ENCODE measurements at regions not wholly inside any gene's neighbourhood (a gene's known extent, or its start where the extent isn't known, plus 50 kb on each side); places are given as distances from the start of the nearest gene placed in this dataset.

DNA sequence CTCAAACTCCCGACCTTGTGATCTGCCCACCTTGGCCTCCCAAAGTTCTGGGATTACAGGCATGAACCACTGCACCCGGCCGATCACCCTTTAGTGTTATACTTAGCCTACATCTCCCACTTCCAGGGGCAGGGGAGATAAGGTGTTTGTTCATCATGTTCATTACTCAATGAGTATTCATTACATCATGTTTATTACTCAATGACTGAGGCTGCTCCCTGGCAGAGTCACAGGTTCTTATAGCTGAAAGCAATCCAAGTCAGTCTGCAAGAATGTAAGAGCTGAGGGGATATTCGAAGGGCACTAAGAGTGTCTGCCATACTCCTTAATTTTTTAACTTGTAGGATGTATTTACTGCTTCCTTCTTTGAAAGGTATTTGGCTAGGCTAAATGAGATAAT, 214.2 kb downstream of the SPATA31D1 start:
- TF ChIP-seq POLR2A (IDR thresholded peaks at IDR 0.05), result no peak
- TF ChIP-seq, protein P1, sequence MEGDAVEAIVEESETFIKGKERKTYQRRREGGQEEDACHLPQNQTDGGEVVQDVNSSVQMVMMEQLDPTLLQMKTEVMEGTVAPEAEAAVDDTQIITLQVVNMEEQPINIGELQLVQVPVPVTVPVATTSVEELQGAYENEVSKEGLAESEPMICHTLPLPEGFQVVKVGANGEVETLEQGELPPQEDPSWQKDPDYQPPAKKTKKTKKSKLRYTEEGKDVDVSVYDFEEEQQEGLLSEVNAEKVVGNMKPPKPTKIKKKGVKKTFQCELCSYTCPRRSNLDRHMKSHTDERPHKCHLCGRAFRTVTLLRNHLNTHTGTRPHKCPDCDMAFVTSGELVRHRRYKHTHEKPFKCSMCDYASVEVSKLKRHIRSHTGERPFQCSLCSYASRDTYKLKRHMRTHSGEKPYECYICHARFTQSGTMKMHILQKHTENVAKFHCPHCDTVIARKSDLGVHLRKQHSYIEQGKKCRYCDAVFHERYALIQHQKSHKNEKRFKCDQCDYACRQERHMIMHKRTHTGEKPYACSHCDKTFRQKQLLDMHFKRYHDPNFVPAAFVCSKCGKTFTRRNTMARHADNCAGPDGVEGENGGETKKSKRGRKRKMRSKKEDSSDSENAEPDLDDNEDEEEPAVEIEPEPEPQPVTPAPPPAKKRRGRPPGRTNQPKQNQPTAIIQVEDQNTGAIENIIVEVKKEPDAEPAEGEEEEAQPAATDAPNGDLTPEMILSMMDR (IDR thresholded peaks at IDR 0.05), result no peak

Measured in testis (tissue), 2 donors.